ENCODE measurements at regions not wholly inside any gene's neighbourhood (a gene's known extent, or its start where the extent isn't known, plus 50 kb on each side); places are given as distances from the start of the nearest gene placed in this dataset.

DNA sequence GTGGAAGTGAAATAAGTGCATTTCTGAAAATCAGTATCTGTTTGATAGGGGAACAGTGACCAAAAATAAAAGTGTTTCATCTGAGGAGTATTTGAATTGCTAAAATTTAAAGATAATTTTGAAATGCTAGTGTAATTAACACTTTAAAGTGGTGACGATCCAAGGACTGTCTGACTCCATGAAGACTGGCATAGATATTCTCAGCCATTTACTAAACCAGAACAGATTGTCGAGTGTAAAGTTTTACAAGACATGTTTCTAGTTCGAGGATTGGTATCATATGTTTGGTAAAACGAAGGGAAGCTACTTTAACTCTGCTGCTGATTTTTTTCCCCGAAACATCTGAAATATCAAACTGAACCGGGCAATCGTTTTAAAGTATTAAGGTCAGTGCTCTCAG lies 417.9 kb downstream of the EPHA4 start:
- H3K4me1 ChIP-seq (ENCODE audit: control insufficient read depth in 2 of 2, insufficient read depth in 2 of 2, low read length in 2 of 2), result no peaks in the 10 kb centered on the region
- H3K4me3 ChIP-seq (ENCODE audit: low read length in 2 of 2), result no peak overlapping the region
- no peaks in the 10 kb centered on the region for H3K36me3 ChIP-seq (ENCODE audit: control insufficient read depth in 2 of 2, insufficient read depth in 2 of 2, low read length in 1 of 2)
- no peak overlapping the region for H3K27ac ChIP-seq (ENCODE audit: low read depth in 1 of 2, low read length in 1 of 2)
- H3K27me3 ChIP-seq (ENCODE audit: control insufficient read depth in 2 of 2, insufficient read depth in 1 of 2, low read length in 1 of 2), result no peaks in the 10 kb centered on the region
- DNase-seq (ENCODE audit: low read depth in 6 of 9, low spot score in 9 of 9), result no peak
- no peaks in the 10 kb centered on the region for H3K9me3 ChIP-seq (ENCODE audit: control insufficient read depth in 2 of 2, insufficient read depth in 1 of 2, low read length in 1 of 2)
- 96% methylated on average over 7 of the region's 7 CpGs for WGBS

DNA sequence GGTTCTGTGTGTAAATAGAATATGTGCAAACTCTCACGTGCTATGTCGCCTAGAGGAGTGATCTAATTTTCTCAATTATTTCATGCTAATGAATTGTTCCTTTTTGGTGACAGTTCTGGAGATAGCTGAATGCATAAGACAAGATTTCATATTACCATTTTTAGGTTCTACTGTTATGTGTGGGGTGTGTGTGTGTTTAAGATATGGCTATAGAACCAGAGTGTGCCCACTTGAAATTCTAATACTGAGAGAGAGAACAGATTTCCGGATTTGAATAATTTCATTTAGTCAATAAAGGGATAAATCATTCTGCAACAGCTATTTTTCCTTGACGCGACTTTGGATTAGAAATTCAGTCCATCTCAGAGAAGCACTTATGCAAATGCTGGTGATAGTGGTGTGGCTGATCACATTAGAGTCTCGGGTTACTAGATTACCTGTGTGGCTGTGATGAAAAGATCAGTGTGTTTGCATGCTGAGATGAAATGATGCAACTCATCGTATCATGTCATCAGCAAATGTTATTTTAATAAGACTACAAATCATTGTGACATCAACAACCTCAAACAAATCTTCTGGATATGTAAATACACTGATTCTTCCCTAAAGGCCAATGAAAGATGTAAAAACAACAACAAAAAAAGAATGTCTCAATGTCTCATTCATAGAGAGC lies 415.9 kb downstream of the EPHA4 start:
- DNase-seq (ENCODE audit: low read depth in 6 of 9, low spot score in 9 of 9), result no peak
- 94% methylated on average over 7 of the region's 7 CpGs for WGBS
- Histone ChIP-seq H3K36me3 (ENCODE audit: control insufficient read depth in 2 of 2, insufficient read depth in 2 of 2, low read length in 1 of 2) (no peaks in the 10 kb centered on the region), H3K4me3 (ENCODE audit: low read length in 2 of 2) (no peak overlapping the region), H3K4me1 (ENCODE audit: control insufficient read depth in 2 of 2, insufficient read depth in 2 of 2, low read length in 2 of 2) (no peaks in the 10 kb centered on the region), H3K27me3 (ENCODE audit: control insufficient read depth in 2 of 2, insufficient read depth in 1 of 2, low read length in 1 of 2) (no peaks in the 10 kb centered on the region), H3K27ac (ENCODE audit: low read depth in 1 of 2, low read length in 1 of 2) (no peak overlapping the region), H3K9me3 (ENCODE audit: control insufficient read depth in 2 of 2, insufficient read depth in 1 of 2, low read length in 1 of 2) (no peaks in the 10 kb centered on the region)

DNA sequence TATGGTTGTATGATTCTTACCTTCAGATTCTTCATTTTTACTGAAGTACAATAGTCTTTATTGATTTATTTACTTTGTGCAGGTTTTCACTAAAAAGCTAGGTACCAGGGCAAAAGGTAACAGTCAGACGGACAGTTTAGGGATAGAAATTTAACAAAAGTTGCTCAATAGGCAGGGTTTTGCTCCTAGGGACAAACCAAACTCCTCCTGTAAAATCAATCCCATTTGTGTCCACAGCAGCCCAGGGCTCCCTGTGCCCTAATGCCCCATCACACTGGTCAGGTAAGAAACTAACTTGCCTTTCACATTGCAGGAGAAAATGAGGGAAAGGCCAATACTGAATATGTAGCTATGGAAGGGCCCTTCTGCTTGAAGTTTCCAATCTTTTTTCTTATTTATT lies 410.9 kb downstream of the EPHA4 start:
- H3K36me3 ChIP-seq (ENCODE audit: control insufficient read depth in 2 of 2, insufficient read depth in 2 of 2, low read length in 1 of 2), result no peaks in the 10 kb centered on the region
- H3K27me3 ChIP-seq (ENCODE audit: control insufficient read depth in 2 of 2, insufficient read depth in 1 of 2, low read length in 1 of 2), result no peaks in the 10 kb centered on the region
- no peaks in the 10 kb centered on the region for H3K9me3 ChIP-seq (ENCODE audit: control insufficient read depth in 2 of 2, insufficient read depth in 1 of 2, low read length in 1 of 2)
- H3K4me3 ChIP-seq (ENCODE audit: low read length in 2 of 2), result no peak overlapping the region
- H3K4me1 ChIP-seq (ENCODE audit: control insufficient read depth in 2 of 2, insufficient read depth in 2 of 2, low read length in 2 of 2), result no peaks in the 10 kb centered on the region
- no peak overlapping the region for H3K27ac ChIP-seq (ENCODE audit: low read depth in 1 of 2, low read length in 1 of 2)
- DNase-seq (ENCODE audit: low read depth in 6 of 9, low spot score in 9 of 9), result no peak
- WGBS, result 94% methylated on average over 1 of the region's 1 CpG

GRCh38 chr2:221166292-221166691 lies 405.8 kb downstream of the EPHA4 start:
- H3K27me3 ChIP-seq (ENCODE audit: control insufficient read depth in 2 of 2, insufficient read depth in 1 of 2, low read length in 1 of 2), result no peaks in the 10 kb centered on the region
- H3K4me3 ChIP-seq (ENCODE audit: low read length in 2 of 2), result no peak overlapping the region
- no peaks in the 10 kb centered on the region for H3K4me1 ChIP-seq (ENCODE audit: control insufficient read depth in 2 of 2, insufficient read depth in 2 of 2, low read length in 2 of 2)
- WGBS, result 93% methylated on average over 7 of the region's 7 CpGs
- H3K27ac ChIP-seq (ENCODE audit: low read depth in 1 of 2, low read length in 1 of 2), result no peak overlapping the region
- DNase-seq (ENCODE audit: low read depth in 6 of 9, low spot score in 9 of 9), result peak in 1 of 9 donors; percentile 5
- H3K9me3 ChIP-seq (ENCODE audit: control insufficient read depth in 2 of 2, insufficient read depth in 1 of 2, low read length in 1 of 2), result no peaks in the 10 kb centered on the region
- H3K36me3 ChIP-seq (ENCODE audit: control insufficient read depth in 2 of 2, insufficient read depth in 2 of 2, low read length in 1 of 2), result no peaks in the 10 kb centered on the region

- Histone ChIP-seq H3K27me3 (ENCODE audit: control insufficient read depth in 2 of 2, insufficient read depth in 1 of 2, low read length in 1 of 2) (no peaks in the 10 kb centered on the region), H3K4me3 (ENCODE audit: low read length in 2 of 2) (no peak overlapping the region), H3K9me3 (ENCODE audit: control insufficient read depth in 2 of 2, insufficient read depth in 1 of 2, low read length in 1 of 2) (no peaks in the 10 kb centered on the region)
Observed at GRCh38 chr2:221167561-221167960, 404.5 kb downstream of the EPHA4 start.

DNA sequence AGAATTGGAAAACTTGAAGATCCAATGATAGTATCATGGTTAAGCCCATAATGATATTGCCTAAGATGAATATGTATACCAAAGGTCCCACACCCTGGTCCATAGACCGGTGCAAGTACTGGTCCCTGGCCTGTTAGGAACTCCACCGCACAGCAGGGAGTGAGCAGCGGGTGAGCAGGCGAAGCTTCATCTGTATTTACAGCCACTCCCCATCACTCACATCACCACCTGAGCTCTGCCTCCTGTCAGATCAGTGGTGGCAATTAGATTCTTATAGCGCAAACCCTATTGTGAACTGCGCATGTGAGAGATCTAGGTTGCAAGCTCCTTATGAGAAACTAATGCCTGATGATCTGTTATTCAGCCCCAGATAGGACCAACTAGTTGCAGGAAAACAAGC lies 402.4 kb downstream of the EPHA4 start:
- no peak for DNase-seq (ENCODE audit: low read depth in 6 of 9, low spot score in 9 of 9)
- Histone ChIP-seq H3K9me3 (ENCODE audit: control insufficient read depth in 2 of 2, insufficient read depth in 1 of 2, low read length in 1 of 2) (no peaks in the 10 kb centered on the region), H3K4me1 (ENCODE audit: control insufficient read depth in 2 of 2, insufficient read depth in 2 of 2, low read length in 2 of 2) (no peaks in the 10 kb centered on the region), H3K27ac (ENCODE audit: low read depth in 1 of 2, low read length in 1 of 2) (no peak overlapping the region), H3K27me3 (ENCODE audit: control insufficient read depth in 2 of 2, insufficient read depth in 1 of 2, low read length in 1 of 2) (no peaks in the 10 kb centered on the region), H3K4me3 (ENCODE audit: low read length in 2 of 2) (no peak overlapping the region), H3K36me3 (ENCODE audit: control insufficient read depth in 2 of 2, insufficient read depth in 2 of 2, low read length in 1 of 2) (no peaks in the 10 kb centered on the region)
- WGBS, result 98% methylated on average over 6 of the region's 6 CpGs

More at GRCh38 chr2:221167561-221167960, 404.5 kb downstream of the EPHA4 start:
- DNase-seq (ENCODE audit: low read depth in 6 of 9, low spot score in 9 of 9), result no peak
- no peak overlapping the region for H3K27ac ChIP-seq (ENCODE audit: low read depth in 1 of 2, low read length in 1 of 2)
- H3K4me1 ChIP-seq (ENCODE audit: control insufficient read depth in 2 of 2, insufficient read depth in 2 of 2, low read length in 2 of 2), result no peaks in the 10 kb centered on the region
- H3K36me3 ChIP-seq (ENCODE audit: control insufficient read depth in 2 of 2, insufficient read depth in 2 of 2, low read length in 1 of 2), result no peaks in the 10 kb centered on the region

- 89% methylated on average over 1 of the region's 1 CpG for WGBS
- DNase-seq (ENCODE audit: low read depth in 6 of 9, low spot score in 9 of 9), result no peak
- H3K36me3 ChIP-seq (ENCODE audit: control insufficient read depth in 2 of 2, insufficient read depth in 2 of 2, low read length in 1 of 2), result no peaks in the 10 kb centered on the region
- no peaks in the 10 kb centered on the region for H3K4me1 ChIP-seq (ENCODE audit: control insufficient read depth in 2 of 2, insufficient read depth in 2 of 2, low read length in 2 of 2)
- H3K9me3 ChIP-seq (ENCODE audit: control insufficient read depth in 2 of 2, insufficient read depth in 1 of 2, low read length in 1 of 2), result no peaks in the 10 kb centered on the region
- H3K27me3 ChIP-seq (ENCODE audit: control insufficient read depth in 2 of 2, insufficient read depth in 1 of 2, low read length in 1 of 2), result no peaks in the 10 kb centered on the region
- no peak overlapping the region for H3K27ac ChIP-seq (ENCODE audit: low read depth in 1 of 2, low read length in 1 of 2)
- H3K4me3 ChIP-seq (ENCODE audit: low read length in 2 of 2), result no peak overlapping the region
Observed at GRCh38 chr2:221170548-221170947, 401.6 kb downstream of the EPHA4 start.

- DNase-seq (ENCODE audit: low read depth in 6 of 9, low spot score in 9 of 9), result no peak
- Histone ChIP-seq H3K36me3 (ENCODE audit: control insufficient read depth in 2 of 2, insufficient read depth in 2 of 2, low read length in 1 of 2) (no peaks in the 10 kb centered on the region), H3K4me3 (ENCODE audit: low read length in 2 of 2) (no peak overlapping the region), H3K9me3 (ENCODE audit: control insufficient read depth in 2 of 2, insufficient read depth in 1 of 2, low read length in 1 of 2) (no peaks in the 10 kb centered on the region), H3K27me3 (ENCODE audit: control insufficient read depth in 2 of 2, insufficient read depth in 1 of 2, low read length in 1 of 2) (no peaks in the 10 kb centered on the region), H3K4me1 (ENCODE audit: control insufficient read depth in 2 of 2, insufficient read depth in 2 of 2, low read length in 2 of 2) (no peaks in the 10 kb centered on the region), H3K27ac (ENCODE audit: low read depth in 1 of 2, low read length in 1 of 2) (no peak overlapping the region)
- 93% methylated on average over 6 of the region's 6 CpGs for WGBS
Observed at GRCh38 chr2:221176667-221177066, 395.4 kb downstream of the EPHA4 start.

DNA sequence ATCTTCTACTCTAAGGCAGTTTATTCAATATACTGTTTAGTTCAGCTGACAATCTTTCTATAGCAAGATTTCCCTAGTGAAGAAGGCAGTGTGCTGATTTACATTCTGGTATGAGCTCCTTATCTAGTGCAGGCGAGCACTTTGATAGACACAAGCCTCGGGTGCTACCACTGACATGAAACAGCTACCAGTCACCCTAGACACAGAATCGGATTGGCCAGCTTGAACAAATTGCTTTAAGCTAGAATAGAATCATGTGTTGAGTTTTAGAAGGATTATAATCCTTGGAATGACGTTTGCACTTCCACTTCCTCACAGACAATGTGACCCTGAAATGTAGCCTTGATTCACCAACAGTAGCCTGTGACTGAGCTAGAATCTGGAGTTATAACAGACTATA lies 394.0 kb downstream of the EPHA4 start:
- WGBS, result 78% methylated on average over 4 of the region's 4 CpGs
- Histone ChIP-seq H3K27ac (ENCODE audit: low read depth in 1 of 2, low read length in 1 of 2) (no peak overlapping the region), H3K27me3 (ENCODE audit: control insufficient read depth in 2 of 2, insufficient read depth in 1 of 2, low read length in 1 of 2) (no peaks in the 10 kb centered on the region), H3K4me3 (ENCODE audit: low read length in 2 of 2) (no peak overlapping the region), H3K36me3 (ENCODE audit: control insufficient read depth in 2 of 2, insufficient read depth in 2 of 2, low read length in 1 of 2) (no peaks in the 10 kb centered on the region), H3K4me1 (ENCODE audit: control insufficient read depth in 2 of 2, insufficient read depth in 2 of 2, low read length in 2 of 2) (no peaks in the 10 kb centered on the region), H3K9me3 (ENCODE audit: control insufficient read depth in 2 of 2, insufficient read depth in 1 of 2, low read length in 1 of 2) (no peaks in the 10 kb centered on the region)
- DNase-seq (ENCODE audit: low read depth in 6 of 9, low spot score in 9 of 9), result no peak

GRCh38 chr2:221186873-221187272 lies 385.2 kb downstream of the EPHA4 start:
- H3K4me3 ChIP-seq (ENCODE audit: low read length in 2 of 2), result no peak overlapping the region
- WGBS, result 92% methylated on average over 3 of the region's 3 CpGs
- H3K9me3 ChIP-seq (ENCODE audit: control insufficient read depth in 2 of 2, insufficient read depth in 1 of 2, low read length in 1 of 2), result no peaks in the 10 kb centered on the region
- no peaks in the 10 kb centered on the region for H3K27me3 ChIP-seq (ENCODE audit: control insufficient read depth in 2 of 2, insufficient read depth in 1 of 2, low read length in 1 of 2)
- H3K27ac ChIP-seq (ENCODE audit: low read depth in 1 of 2, low read length in 1 of 2), result no peak overlapping the region
- H3K36me3 ChIP-seq (ENCODE audit: control insufficient read depth in 2 of 2, insufficient read depth in 2 of 2, low read length in 1 of 2), result no peaks in the 10 kb centered on the region
- no peak for DNase-seq (ENCODE audit: low read depth in 6 of 9, low spot score in 9 of 9)
- H3K4me1 ChIP-seq (ENCODE audit: control insufficient read depth in 2 of 2, insufficient read depth in 2 of 2, low read length in 2 of 2), result no peaks in the 10 kb centered on the region
